ENCODE measurements at regions not wholly inside any gene's neighbourhood (a gene's known extent, or its start where the extent isn't known, plus 50 kb on each side); places are given as distances from the start of the nearest gene placed in this dataset.
A peak's percentile ranks its signal among the peaks of the same experiment; 100 is the strongest.

- H3K27me3 ChIP-seq = no peaks in the 10 kb centered on the region
- DNase-seq = no peak
- TF ChIP-seq, protein P1, sequence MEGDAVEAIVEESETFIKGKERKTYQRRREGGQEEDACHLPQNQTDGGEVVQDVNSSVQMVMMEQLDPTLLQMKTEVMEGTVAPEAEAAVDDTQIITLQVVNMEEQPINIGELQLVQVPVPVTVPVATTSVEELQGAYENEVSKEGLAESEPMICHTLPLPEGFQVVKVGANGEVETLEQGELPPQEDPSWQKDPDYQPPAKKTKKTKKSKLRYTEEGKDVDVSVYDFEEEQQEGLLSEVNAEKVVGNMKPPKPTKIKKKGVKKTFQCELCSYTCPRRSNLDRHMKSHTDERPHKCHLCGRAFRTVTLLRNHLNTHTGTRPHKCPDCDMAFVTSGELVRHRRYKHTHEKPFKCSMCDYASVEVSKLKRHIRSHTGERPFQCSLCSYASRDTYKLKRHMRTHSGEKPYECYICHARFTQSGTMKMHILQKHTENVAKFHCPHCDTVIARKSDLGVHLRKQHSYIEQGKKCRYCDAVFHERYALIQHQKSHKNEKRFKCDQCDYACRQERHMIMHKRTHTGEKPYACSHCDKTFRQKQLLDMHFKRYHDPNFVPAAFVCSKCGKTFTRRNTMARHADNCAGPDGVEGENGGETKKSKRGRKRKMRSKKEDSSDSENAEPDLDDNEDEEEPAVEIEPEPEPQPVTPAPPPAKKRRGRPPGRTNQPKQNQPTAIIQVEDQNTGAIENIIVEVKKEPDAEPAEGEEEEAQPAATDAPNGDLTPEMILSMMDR (IDR thresholded peaks at IDR 0.05; ENCODE audit: low read depth, low read length) = no peak
- H3K9me3 ChIP-seq = no peaks in the 10 kb centered on the region
- H3K36me3 ChIP-seq = no peaks in the 10 kb centered on the region
- peaks cover 9% of the 10 kb centered on the region for H3K4me1 ChIP-seq
- H3K4me3 ChIP-seq (ENCODE audit: low read depth, low read length) = no peak overlapping the region
Observed at GRCh38 chr4:23242962-23243361, 550.2 kb downstream of the GBA3 start.

- peaks cover 15% of the 10 kb centered on the region for H3K4me1 ChIP-seq
- H3K36me3 ChIP-seq = no peaks in the 10 kb centered on the region
- H3K4me3 ChIP-seq (ENCODE audit: low read depth, low read length) = no peak overlapping the region
- TF ChIP-seq, protein P1 (IDR thresholded peaks at IDR 0.05; ENCODE audit: low read depth, low read length) = no peak
- no peaks in the 10 kb centered on the region for H3K27me3 ChIP-seq
- H3K9me3 ChIP-seq = no peaks in the 10 kb centered on the region
- DNase-seq = no peak
Observed at GRCh38 chr4:23241408-23241807, 548.7 kb downstream of the GBA3 start.

DNA sequence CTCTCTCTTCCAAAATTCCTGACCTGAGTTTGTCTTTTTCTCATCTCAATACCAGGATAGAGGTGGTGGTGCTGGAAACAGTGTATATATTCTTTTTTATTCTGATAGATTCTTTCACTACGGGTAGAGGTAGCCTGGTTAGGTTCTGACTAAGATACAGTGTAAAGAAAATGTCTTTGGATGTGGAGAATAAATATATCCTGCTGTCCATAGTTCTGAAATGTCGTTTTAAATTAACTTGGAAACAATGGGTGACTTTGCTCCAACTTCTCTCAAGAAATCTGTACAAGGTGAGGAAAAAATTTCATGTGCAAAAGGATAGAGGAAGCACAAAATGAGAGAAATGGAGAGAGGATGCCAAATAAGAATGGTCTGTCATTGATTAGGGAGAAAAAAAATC, 546.1 kb downstream of the GBA3 start:
- Histone ChIP-seq H3K4me1 (peaks cover 25% of the 10 kb centered on the region), H3K9me3 (no peaks in the 10 kb centered on the region), H3K27me3 (no peaks in the 10 kb centered on the region), H3K4me3 (ENCODE audit: low read depth, low read length) (no peak overlapping the region), H3K36me3 (no peaks in the 10 kb centered on the region)
- TF ChIP-seq, protein P1 (IDR thresholded peaks at IDR 0.05; ENCODE audit: low read depth, low read length) = no peak
- DNase-seq = no peak

DNA sequence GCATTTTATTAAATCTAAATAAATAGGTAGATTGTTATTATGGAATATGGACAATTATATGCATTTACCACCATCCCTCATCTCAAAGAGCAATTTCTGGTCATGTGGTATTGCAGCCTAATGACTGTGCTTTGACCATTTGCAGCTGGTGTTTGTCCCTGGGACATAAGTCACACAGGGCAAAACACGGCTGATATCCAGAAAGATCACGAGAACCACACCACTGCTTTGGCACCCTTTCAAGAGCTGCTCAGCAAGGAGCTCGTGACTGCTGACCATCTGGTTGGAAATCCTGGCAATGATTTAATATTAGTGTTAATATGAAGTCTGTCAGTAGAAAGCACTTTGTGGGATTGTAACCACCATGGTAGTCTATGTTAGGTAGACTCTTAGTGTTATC, 545.0 kb downstream of the GBA3 start:
- no peak overlapping the region for H3K4me3 ChIP-seq (ENCODE audit: low read depth, low read length)
- TF ChIP-seq, protein P1 (IDR thresholded peaks at IDR 0.05; ENCODE audit: low read depth, low read length) = no peak
- no peaks in the 10 kb centered on the region for H3K36me3 ChIP-seq
- no peaks in the 10 kb centered on the region for H3K9me3 ChIP-seq
- H3K4me1 ChIP-seq = peaks cover 25% of the 10 kb centered on the region
- no peaks in the 10 kb centered on the region for H3K27me3 ChIP-seq
- peak; percentile 86 for DNase-seq

DNA sequence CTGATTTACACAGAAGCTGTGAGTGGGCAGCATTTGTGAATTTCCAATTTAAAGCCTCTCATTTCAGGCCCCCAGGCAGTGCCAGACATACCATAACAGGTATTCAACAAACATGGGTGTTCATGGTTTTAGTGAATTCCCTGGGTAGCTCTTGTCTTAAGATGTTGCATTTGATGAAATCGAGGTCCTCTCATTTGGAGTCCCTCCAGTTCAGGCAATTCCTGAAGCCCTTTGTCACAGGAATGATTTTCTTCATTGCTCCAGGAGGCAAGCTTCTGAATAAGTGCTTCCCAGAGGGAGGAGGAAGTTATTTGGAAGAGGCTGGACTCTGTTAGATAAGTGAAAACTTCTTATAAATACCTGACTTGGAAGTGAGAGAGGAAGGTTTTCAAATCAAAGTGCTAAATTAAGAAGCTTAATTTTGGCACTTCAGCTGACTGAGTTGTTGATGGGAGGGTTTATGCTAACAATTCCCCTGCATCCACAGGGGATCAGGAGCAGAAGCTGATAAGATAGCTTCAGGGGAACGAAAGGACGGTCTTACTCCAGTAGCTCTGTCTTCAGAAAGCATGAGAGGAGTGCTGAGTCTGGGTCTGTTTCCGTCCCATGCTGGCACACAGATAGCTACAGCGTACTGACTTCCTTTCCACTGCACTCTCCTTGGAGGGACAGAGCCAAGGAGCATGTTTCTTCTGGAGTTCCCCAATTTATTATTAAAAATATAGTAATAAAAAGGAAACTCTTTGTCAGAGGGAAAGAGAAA, 543.1 kb downstream of the GBA3 start:
- no peak overlapping the region for H3K4me3 ChIP-seq (ENCODE audit: low read depth, low read length)
- TF ChIP-seq, protein P1 (IDR thresholded peaks at IDR 0.05; ENCODE audit: low read depth, low read length) = no peak
- H3K27me3 ChIP-seq = no peaks in the 10 kb centered on the region
- H3K4me1 ChIP-seq = peaks cover 25% of the 10 kb centered on the region
- H3K9me3 ChIP-seq = no peaks in the 10 kb centered on the region
- no peaks in the 10 kb centered on the region for H3K36me3 ChIP-seq
- no peak for DNase-seq

GRCh38 chr4:23234716-23235115, 542.0 kb downstream of the GBA3 start:
- H3K36me3 ChIP-seq = no peaks in the 10 kb centered on the region
- no peak overlapping the region for H3K4me3 ChIP-seq (ENCODE audit: low read depth, low read length)
- no peak for DNase-seq
- TF ChIP-seq, protein P1 (IDR thresholded peaks at IDR 0.05; ENCODE audit: low read depth, low read length) = no peak
- H3K4me1 ChIP-seq = peaks cover 25% of the 10 kb centered on the region
- no peaks in the 10 kb centered on the region for H3K9me3 ChIP-seq
- H3K27me3 ChIP-seq = no peaks in the 10 kb centered on the region

Measured in BE2C (cell line).